GM20000 (cell line): ENCODE measurements at regions not wholly inside any gene's neighbourhood (a gene's known extent, or its start where the extent isn't known, plus 50 kb on each side); places are given as distances from the start of the nearest gene placed in this dataset.
"Not testable (repeated sequence)": the region's sequence is repeated elsewhere in the genome, so short reads cannot be mapped to it uniquely, and the experiment has no call there.

Experiments used
- DNase-seq: peaks from one replicate; pipeline ENCODE4 v3.0.0; 2012; ENCODE audit warnings: low spot score
- TF ChIP-seq, protein P1 (sequence below): IDR thresholded peaks from 2 replicates; pipeline ENCODE4 v1.5.1; 2012; ENCODE audit warnings: mild to moderate bottlenecking, control low read depth; ENCODE audit errors: extremely low read depth, missing control alignments

DNA sequence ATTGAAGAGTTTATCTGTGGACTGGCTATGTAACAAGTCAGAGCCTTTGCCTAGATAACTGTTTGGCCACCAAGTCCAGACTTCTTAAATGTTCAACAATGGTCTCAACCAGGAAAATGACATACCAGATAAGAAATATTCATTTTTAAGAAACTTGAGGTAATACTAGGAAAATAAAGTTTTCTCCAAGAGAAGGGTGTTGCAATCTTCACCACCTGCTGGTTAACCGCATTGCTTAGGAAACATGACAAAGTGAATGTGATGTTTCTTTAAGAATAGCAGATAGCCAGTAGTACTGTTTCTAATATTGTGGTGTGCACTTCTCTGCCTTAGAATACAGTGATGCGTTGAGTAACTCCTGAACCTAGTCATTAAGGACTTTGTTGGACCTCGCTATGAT lies 321.5 kb upstream of the CADM2 start:
- TF ChIP-seq, protein P1, sequence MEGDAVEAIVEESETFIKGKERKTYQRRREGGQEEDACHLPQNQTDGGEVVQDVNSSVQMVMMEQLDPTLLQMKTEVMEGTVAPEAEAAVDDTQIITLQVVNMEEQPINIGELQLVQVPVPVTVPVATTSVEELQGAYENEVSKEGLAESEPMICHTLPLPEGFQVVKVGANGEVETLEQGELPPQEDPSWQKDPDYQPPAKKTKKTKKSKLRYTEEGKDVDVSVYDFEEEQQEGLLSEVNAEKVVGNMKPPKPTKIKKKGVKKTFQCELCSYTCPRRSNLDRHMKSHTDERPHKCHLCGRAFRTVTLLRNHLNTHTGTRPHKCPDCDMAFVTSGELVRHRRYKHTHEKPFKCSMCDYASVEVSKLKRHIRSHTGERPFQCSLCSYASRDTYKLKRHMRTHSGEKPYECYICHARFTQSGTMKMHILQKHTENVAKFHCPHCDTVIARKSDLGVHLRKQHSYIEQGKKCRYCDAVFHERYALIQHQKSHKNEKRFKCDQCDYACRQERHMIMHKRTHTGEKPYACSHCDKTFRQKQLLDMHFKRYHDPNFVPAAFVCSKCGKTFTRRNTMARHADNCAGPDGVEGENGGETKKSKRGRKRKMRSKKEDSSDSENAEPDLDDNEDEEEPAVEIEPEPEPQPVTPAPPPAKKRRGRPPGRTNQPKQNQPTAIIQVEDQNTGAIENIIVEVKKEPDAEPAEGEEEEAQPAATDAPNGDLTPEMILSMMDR, result no peak
- DNase-seq, result no peak

- no peak for DNase-seq
- TF ChIP-seq, protein P1, result no peak
Observed at GRCh38 chr3:84666468-84666867, 292.3 kb upstream of the CADM2 start.

- TF ChIP-seq, protein P1, result no peak
Observed at GRCh38 chr3:84679211-84679610, 279.6 kb upstream of the CADM2 start.

GRCh38 chr3:84680700-84681099 lies 278.1 kb upstream of the CADM2 start:
- no peak for DNase-seq
- TF ChIP-seq, protein P1, result no peak

More at GRCh38 chr3:84679211-84679610, 279.6 kb upstream of the CADM2 start:
- DNase-seq, result no peak

DNA sequence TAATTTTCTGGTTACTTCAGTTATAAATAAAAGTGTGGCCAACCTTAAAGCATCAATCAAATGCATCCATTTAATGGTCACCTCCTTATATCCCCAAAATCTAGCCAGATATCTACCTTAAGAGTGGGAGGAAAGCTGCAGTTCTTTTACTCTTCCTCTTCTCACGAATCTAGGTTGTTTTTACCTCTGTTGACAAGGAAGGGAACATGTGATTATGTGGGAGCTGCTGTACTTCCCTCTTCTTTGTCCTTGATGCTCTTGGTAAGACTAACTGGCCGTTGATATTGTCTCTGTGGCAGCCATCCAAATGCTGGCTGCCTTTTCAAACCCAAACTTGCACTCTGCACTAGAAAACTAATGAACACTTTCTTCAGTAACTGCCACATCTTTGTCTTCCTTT lies 275.3 kb upstream of the CADM2 start:
- TF ChIP-seq, protein P1, result no peak

GRCh38 chr3:84685467-84685866 lies 273.3 kb upstream of the CADM2 start:
- TF ChIP-seq, protein P1, result no peak
- DNase-seq, result no peak

More for the DNA sequence above, 275.3 kb upstream of the CADM2 start:
- DNase-seq, result no peak

GRCh38 chr3:84692261-84692660 lies 266.5 kb upstream of the CADM2 start:
- no peak for DNase-seq
- TF ChIP-seq, protein P1, result no peak

DNA sequence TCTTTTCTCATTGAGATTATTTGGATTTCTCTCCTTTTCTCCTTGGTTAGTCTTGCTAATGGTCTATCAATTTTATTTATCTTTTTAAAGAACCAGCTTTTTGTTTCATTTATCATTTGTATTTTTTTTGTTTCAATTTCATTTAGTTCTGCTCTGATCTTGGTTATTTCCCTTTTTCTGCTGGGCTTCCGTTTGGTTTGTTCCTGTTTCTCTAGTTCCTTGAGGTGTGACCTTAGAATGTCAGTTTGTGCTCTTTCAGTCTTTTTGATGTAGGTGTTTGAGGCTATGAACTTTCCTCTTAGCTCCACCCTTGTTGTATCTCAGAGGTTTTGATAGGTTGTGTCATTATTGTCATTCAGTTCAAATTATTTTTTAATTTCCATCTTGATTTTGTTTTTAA lies 248.5 kb upstream of the CADM2 start:
- DNase-seq, result not testable (repeated sequence)
